Liver (tissue), 3 donors: ENCODE measurements at regions not wholly inside any gene's neighbourhood (a gene's known extent, or its start where the extent isn't known, plus 50 kb on each side); places are given as distances from the start of the nearest gene placed in this dataset.

Experiments used
- EGR1 ChIP-seq, 2 donors: IDR thresholded peaks; 2 replicates each; pipeline ENCODE4 v1.6.1; 2016 to 2018; ENCODE audit warnings: antibody characterized with exemption in 2 of 2, low read depth in 2 of 2
- TF ChIP-seq, protein P1 (sequence below): fragments of 150-350 bp; IDR thresholded peaks from 2 replicates; pipeline ENCODE4 v1.5.1; 2017; ENCODE audit warnings: improper control_type of control experiment, low read depth, low read length; ENCODE audit not compliant: missing input control
- donor health status: healthy.
- donor health status: healthy.

GRCh38 chr2:52995424-52995823 is 772.2 kb upstream of the CHAC2 start:
- TF ChIP-seq, protein P1, sequence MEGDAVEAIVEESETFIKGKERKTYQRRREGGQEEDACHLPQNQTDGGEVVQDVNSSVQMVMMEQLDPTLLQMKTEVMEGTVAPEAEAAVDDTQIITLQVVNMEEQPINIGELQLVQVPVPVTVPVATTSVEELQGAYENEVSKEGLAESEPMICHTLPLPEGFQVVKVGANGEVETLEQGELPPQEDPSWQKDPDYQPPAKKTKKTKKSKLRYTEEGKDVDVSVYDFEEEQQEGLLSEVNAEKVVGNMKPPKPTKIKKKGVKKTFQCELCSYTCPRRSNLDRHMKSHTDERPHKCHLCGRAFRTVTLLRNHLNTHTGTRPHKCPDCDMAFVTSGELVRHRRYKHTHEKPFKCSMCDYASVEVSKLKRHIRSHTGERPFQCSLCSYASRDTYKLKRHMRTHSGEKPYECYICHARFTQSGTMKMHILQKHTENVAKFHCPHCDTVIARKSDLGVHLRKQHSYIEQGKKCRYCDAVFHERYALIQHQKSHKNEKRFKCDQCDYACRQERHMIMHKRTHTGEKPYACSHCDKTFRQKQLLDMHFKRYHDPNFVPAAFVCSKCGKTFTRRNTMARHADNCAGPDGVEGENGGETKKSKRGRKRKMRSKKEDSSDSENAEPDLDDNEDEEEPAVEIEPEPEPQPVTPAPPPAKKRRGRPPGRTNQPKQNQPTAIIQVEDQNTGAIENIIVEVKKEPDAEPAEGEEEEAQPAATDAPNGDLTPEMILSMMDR: no peak
- TF ChIP-seq EGR1 (IDR thresholded peaks at IDR 0.05; ENCODE audit: low read depth in 2 of 2): no peak
